GM19328 (cell line): ENCODE measurements at regions not wholly inside any gene's neighbourhood (a gene's known extent, or its start where the extent isn't known, plus 50 kb on each side); places are given as distances from the start of the nearest gene placed in this dataset.
"Not testable (repeated sequence)": the region's sequence is repeated elsewhere in the genome, so short reads cannot be mapped to it uniquely, and the experiment has no call there.

Experiments used
- ATAC-seq: cut with Tn5 transposase; IDR thresholded peaks from one replicate; pipeline ENCODE4 v1.9.1; 2021; ENCODE audit warnings: mild to moderate bottlenecking, moderate library complexity; ENCODE audit not compliant: unreplicated experiment

- ATAC-seq = no peak
Measured at GRCh38 chr1:217052626-217053025, 329.4 kb upstream of the ESRRG start.

- no peak for ATAC-seq
Measured at GRCh38 chr1:217052196-217052595, 329.0 kb upstream of the ESRRG start.

- ATAC-seq = no peak
Measured at GRCh38 chr1:217049721-217050120, 326.5 kb upstream of the ESRRG start.

GRCh38 chr1:217049081-217049480 is 325.9 kb upstream of the ESRRG start:
- ATAC-seq = no peak

- ATAC-seq = no peak
Measured at GRCh38 chr1:217048104-217048707, 325.0 kb upstream of the ESRRG start.

GRCh38 chr1:217040711-217041455 is 317.7 kb upstream of the ESRRG start:
- no peak for ATAC-seq

- ATAC-seq = no peak
Measured at GRCh38 chr1:217039926-217040325, 316.7 kb upstream of the ESRRG start.

- not testable (repeated sequence) for ATAC-seq
Measured at GRCh38 chr1:217039139-217039538, 315.9 kb upstream of the ESRRG start.

GRCh38 chr1:217036757-217037156 is 313.5 kb upstream of the ESRRG start:
- no peak for ATAC-seq

GRCh38 chr1:217032715-217033367 is 309.6 kb upstream of the ESRRG start:
- ATAC-seq = no peak

GRCh38 chr1:217029281-217030157 is 306.3 kb upstream of the ESRRG start:
- no peak for ATAC-seq

- peak; percentile 92 for ATAC-seq
Measured at GRCh38 chr1:217027403-217028080, 304.3 kb upstream of the ESRRG start.

- no peak for ATAC-seq
Measured at GRCh38 chr1:217026531-217026930, 303.3 kb upstream of the ESRRG start.

- ATAC-seq = no peak
Measured at GRCh38 chr1:217025381-217025780, 302.2 kb upstream of the ESRRG start.

GRCh38 chr1:217024911-217025310 is 301.7 kb upstream of the ESRRG start:
- ATAC-seq = no peak

- ATAC-seq = no peak
Measured at GRCh38 chr1:217021956-217022355, 298.7 kb upstream of the ESRRG start.

GRCh38 chr1:217021400-217021799 is 298.2 kb upstream of the ESRRG start:
- ATAC-seq = no peak

GRCh38 chr1:217019475-217019874 is 296.2 kb upstream of the ESRRG start:
- ATAC-seq = no peak

- no peak for ATAC-seq
Measured at GRCh38 chr1:217018648-217019047, 295.4 kb upstream of the ESRRG start.

GRCh38 chr1:217017165-217017564 is 293.9 kb upstream of the ESRRG start:
- no peak for ATAC-seq

GRCh38 chr1:217014066-217014465 is 290.8 kb upstream of the ESRRG start:
- ATAC-seq = no peak
